ENCODE measurements at regions not wholly inside any gene's neighbourhood (a gene's known extent, or its start where the extent isn't known, plus 50 kb on each side); places are given as distances from the start of the nearest gene placed in this dataset.

- TF ChIP-seq CTCF (IDR thresholded peaks at IDR 0.05) (no peak), ZFX (IDR thresholded peaks at IDR 0.05; ENCODE audit: borderline replicate concordance) (no peak)
Observed at GRCh38 chr4:77349364-77349763, 192.4 kb downstream of the CCNG2 start.

Data from 22Rv1 (cell line).